Peyer's patch (tissue), 4 donors: ENCODE measurements at regions not wholly inside any gene's neighbourhood (a gene's known extent, or its start where the extent isn't known, plus 50 kb on each side); places are given as distances from the start of the nearest gene placed in this dataset.

Experiments used
- DNase-seq, 3 donors: peaks; one replicate each; pipeline ENCODE4 v3.0.0-alpha.2; 2017 to 2019
- H3K27ac ChIP-seq, 4 donors: fragments of 200-600 bp; sonication (generic); one replicate each; pipeline ENCODE4 v1.5.1; 2016 to 2019
- H3K27me3 ChIP-seq, 2 donors: fragments of 200-600 bp; sonication (generic); one replicate each; pipeline ENCODE4 v1.5.1; 2019
- H3K36me3 ChIP-seq, 3 donors: fragments of 200-600 bp; sonication (generic); one replicate each; pipeline ENCODE4 v1.5.1; 2016 to 2019
- H3K4me1 ChIP-seq, 4 donors: fragments of 200-600 bp; sonication (generic); one replicate each; pipeline ENCODE4 v1.5.1; 2016 to 2019
- H3K4me3 ChIP-seq, 4 donors: fragments of 200-600 bp; sonication (generic); 1 replicate in 3 of 4; 2 replicates in 1 of 4; pipeline ENCODE4 v1.5.1; 2016 to 2019; ENCODE audit warnings: mild to moderate bottlenecking in 1 of 4
- H3K9me3 ChIP-seq, 4 donors: fragments of 200-600 bp; sonication (generic); one replicate each; pipeline ENCODE4 v1.5.1; 2016 to 2019; ENCODE audit warnings: mild to moderate bottlenecking in 1 of 4
- CTCF ChIP-seq, 6 experiments: fragments of 450-650 bp in 4 of 6; fragments of 200-600 bp in 2 of 6; sonication (generic) in 1 of 6; IDR thresholded peaks; one replicate each; pipeline ENCODE4 v1.5.1; 2017 to 2019; ENCODE audit warnings: antibody characterized with exemption in 6 of 6, mild to moderate bottlenecking in 3 of 6, moderate library complexity in 1 of 6
- POLR2A ChIP-seq, 2 donors: fragments of 450-650 bp; IDR thresholded peaks; one replicate each; pipeline ENCODE4 v1.5.1; 2017; ENCODE audit warnings: antibody characterized with exemption in 2 of 2, mild to moderate bottlenecking in 2 of 2, moderate library complexity in 2 of 2

GRCh38 chr12:18819484-18819883 lies 81.6 kb downstream of the CAPZA3 start:
- Histone ChIP-seq H3K9me3 (no peaks in the 10 kb centered on the region), H3K36me3 (no peaks in the 10 kb centered on the region), H3K4me3 (no peak overlapping the region), H3K27ac (no peak overlapping the region), H3K27me3 (no peaks in the 10 kb centered on the region), H3K4me1 (no peaks in the 10 kb centered on the region)
- TF ChIP-seq CTCF (IDR thresholded peaks at IDR 0.05) = no peak
- no peak for TF ChIP-seq POLR2A (IDR thresholded peaks at IDR 0.05)
- DNase-seq = no peak

- Histone ChIP-seq H3K4me1 (no peaks in the 10 kb centered on the region), H3K4me3 (no peak overlapping the region), H3K27ac (no peak overlapping the region), H3K36me3 (no peaks in the 10 kb centered on the region), H3K9me3 (no peaks in the 10 kb centered on the region), H3K27me3 (no peaks in the 10 kb centered on the region)
- TF ChIP-seq POLR2A (IDR thresholded peaks at IDR 0.05) (no peak), CTCF (IDR thresholded peaks at IDR 0.05) (no peak)
- DNase-seq = no peak
Observed at GRCh38 chr12:18823461-18823860, 85.5 kb downstream of the CAPZA3 start.

GRCh38 chr12:18824287-18824686 lies 86.4 kb downstream of the CAPZA3 start:
- Histone ChIP-seq H3K9me3 (no peaks in the 10 kb centered on the region), H3K27me3 (no peaks in the 10 kb centered on the region), H3K4me1 (no peaks in the 10 kb centered on the region), H3K27ac (no peak overlapping the region), H3K4me3 (no peak overlapping the region), H3K36me3 (no peaks in the 10 kb centered on the region)
- DNase-seq = no peak
- no peak for TF ChIP-seq CTCF (IDR thresholded peaks at IDR 0.05)
- TF ChIP-seq POLR2A (IDR thresholded peaks at IDR 0.05) = no peak

GRCh38 chr12:18825138-18825537 lies 87.2 kb downstream of the CAPZA3 start:
- Histone ChIP-seq H3K27me3 (no peaks in the 10 kb centered on the region), H3K4me1 (no peaks in the 10 kb centered on the region), H3K36me3 (no peaks in the 10 kb centered on the region), H3K27ac (no peak overlapping the region), H3K9me3 (no peaks in the 10 kb centered on the region), H3K4me3 (no peak overlapping the region)
- no peak for DNase-seq
- TF ChIP-seq CTCF (IDR thresholded peaks at IDR 0.05) (no peak), POLR2A (IDR thresholded peaks at IDR 0.05) (no peak)

GRCh38 chr12:18827913-18828312 lies 90.0 kb downstream of the CAPZA3 start:
- H3K4me1 ChIP-seq = no peaks in the 10 kb centered on the region
- DNase-seq = no peak
- H3K27me3 ChIP-seq = no peaks in the 10 kb centered on the region
- TF ChIP-seq POLR2A (IDR thresholded peaks at IDR 0.05) = no peak
- no peak for TF ChIP-seq CTCF (IDR thresholded peaks at IDR 0.05)
- no peak overlapping the region for H3K4me3 ChIP-seq
- H3K9me3 ChIP-seq = no peaks in the 10 kb centered on the region
- no peak overlapping the region for H3K27ac ChIP-seq
- H3K36me3 ChIP-seq = no peaks in the 10 kb centered on the region

GRCh38 chr12:18828483-18828882 lies 90.6 kb downstream of the CAPZA3 start:
- no peak for DNase-seq
- Histone ChIP-seq H3K9me3 (no peaks in the 10 kb centered on the region), H3K27me3 (no peaks in the 10 kb centered on the region), H3K27ac (no peak overlapping the region), H3K4me3 (no peak overlapping the region), H3K4me1 (no peaks in the 10 kb centered on the region), H3K36me3 (no peaks in the 10 kb centered on the region)
- no peak for TF ChIP-seq POLR2A (IDR thresholded peaks at IDR 0.05)
- no peak for TF ChIP-seq CTCF (IDR thresholded peaks at IDR 0.05)
